ENCODE measurements at regions not wholly inside any gene's neighbourhood (a gene's known extent, or its start where the extent isn't known, plus 50 kb on each side); places are given as distances from the start of the nearest gene placed in this dataset.

DNA sequence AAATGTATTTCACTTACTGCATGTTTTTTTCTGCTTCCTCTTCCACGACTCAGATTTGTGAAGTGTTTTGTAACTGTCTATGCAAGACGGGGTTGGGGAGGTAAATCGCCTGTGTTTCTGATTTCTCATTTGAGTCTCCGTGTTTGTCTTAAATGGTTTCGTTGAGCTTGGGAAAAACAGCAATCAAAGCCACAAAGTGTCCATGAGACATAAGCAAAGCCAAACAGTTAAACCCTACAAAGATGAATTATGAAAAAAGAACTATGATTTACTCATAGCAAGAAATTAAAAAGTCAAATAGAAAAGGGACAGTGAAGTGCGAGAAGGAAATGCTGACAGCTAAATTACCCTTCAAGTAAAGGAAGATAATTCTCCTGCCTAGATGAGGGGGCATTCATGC, 164.3 kb upstream of the TMPO start:
- peak; percentile 42 for ATAC-seq
- Histone ChIP-seq H3K36me3 (ENCODE audit: control insufficient read depth in 2 of 2, insufficient read depth in 2 of 2, low read length in 1 of 2) (no peaks in the 10 kb centered on the region), H3K4me2 (ENCODE audit: control insufficient read depth, insufficient read depth) (no peak overlapping the region), H3K4me3 (no peak overlapping the region), H3K27ac (ENCODE audit: control insufficient read depth, insufficient read depth) (no peak overlapping the region), H3K4me1 (ENCODE audit: control insufficient read depth, insufficient read depth, low read length) (peaks cover 4% of the 10 kb centered on the region; the same call in 1 of the 2 replicates), H2AFZ (ENCODE audit: control insufficient read depth, low read depth, low read length) (no peak overlapping the region), H3K9me3 (replicated peaks; ENCODE audit: control insufficient read depth, insufficient read depth, low read length) (no peaks in the 10 kb centered on the region), H3K9ac (ENCODE audit: control insufficient read depth, insufficient read depth, low read length) (no peak overlapping the region), H3K79me2 (ENCODE audit: control insufficient read depth, insufficient read depth, low read length) (no peaks in the 10 kb centered on the region), H3K27me3 (replicated peaks in 1 of 2; ENCODE audit: control insufficient read depth in 2 of 2, insufficient read depth in 2 of 2, low read length in 1 of 2) (no peaks in the 10 kb centered on the region), H4K20me1 (ENCODE audit: control insufficient read depth, insufficient read depth) (no peaks in the 10 kb centered on the region)
- 2% methylated on average over 6 of the region's 6 CpGs for WGBS (ENCODE audit: insufficient coverage, insufficient replicate concordance, low lambda C conversion rate, missing lambda C conversion rate)
- CTCF ChIA-PET: interaction anchor here (0.9 to 2.8 kb wide), 12 partner anchors 9 to 348 kb away, joined by 3 to 18 read pairs (median 4); no protein-coding TSS in a partner anchor
- intact Hi-C loops (cut with micrococcal nuclease; ENCODE audit: unreplicated experiment) (no loop called here), in situ Hi-C loops (cut with MboI) (no loop called here)
- DNase-seq (ENCODE audit: low read depth, low spot score): no peak
- peak; percentile 57 for FAIRE-seq
- RAD21 ChIA-PET (ENCODE audit: unreplicated experiment): interaction anchor here (0.9 to 2.6 kb wide), 6 partner anchors 14 to 78 kb away, joined by 3 to 35 read pairs (median 6); no protein-coding TSS in a partner anchor
- SMC1A ChIA-PET (ENCODE audit: uncharacterized antibody, unreplicated experiment): interaction anchor here (1.0 to 6.8 kb wide), 15 partner anchors 8 to 1774 kb away, joined by 3 to 80 read pairs (median 5); no protein-coding TSS in a partner anchor
- no TSS peak for BruUV-seq (replicated peaks)
- POLR2A ChIA-PET: interaction anchor here (0.7 to 2.6 kb wide), 5 partner anchors 8 to 126 kb away, joined by 3 to 8 read pairs (median 4); no protein-coding TSS in a partner anchor
- no peak for TF ChIP-seq EGR1 (IDR thresholded peaks at IDR 0.05; ENCODE audit: borderline replicate concordance in 1 of 2, low read depth in 2 of 2, low read length in 2 of 2)
- TF ChIP-seq TAF1 (IDR thresholded peaks at IDR 0.05; ENCODE audit: borderline replicate concordance, low read depth, low read length): no peak
- TF ChIP-seq CREM (IDR thresholded peaks at IDR 0.05; ENCODE audit: low read depth): no peak
- TF ChIP-seq MEF2B (IDR thresholded peaks at IDR 0.05; ENCODE audit: partially characterized antibody, poor library complexity, severe bottlenecking): no peak
- no peak for TF ChIP-seq SMC3 (IDR thresholded peaks at IDR 0.05; ENCODE audit: borderline replicate concordance, low read length)
- peak; percentile 66 for TF ChIP-seq IKZF1 (conservative IDR thresholded peaks at IDR 0.05)
- TF ChIP-seq IKZF2 (IDR thresholded peaks at IDR 0.05): peak; percentile 56 to 58; a peak in 3 of 4 replicates
- no peak for TF ChIP-seq ASH2L (IDR thresholded peaks at IDR 0.05; ENCODE audit: borderline replicate concordance, low read depth)
- no peak for TF ChIP-seq SMAD5 (IDR thresholded peaks at IDR 0.05; ENCODE audit: low read depth)
- no peak for TF ChIP-seq HDGF (IDR thresholded peaks at IDR 0.05)
- no peak for TF ChIP-seq STAT1 (conservative IDR thresholded peaks at IDR 0.05)
- TF ChIP-seq MEF2A (IDR thresholded peaks at IDR 0.05; ENCODE audit: insufficient read depth, low read depth, low read length): no peak
- TF ChIP-seq, protein P1, sequence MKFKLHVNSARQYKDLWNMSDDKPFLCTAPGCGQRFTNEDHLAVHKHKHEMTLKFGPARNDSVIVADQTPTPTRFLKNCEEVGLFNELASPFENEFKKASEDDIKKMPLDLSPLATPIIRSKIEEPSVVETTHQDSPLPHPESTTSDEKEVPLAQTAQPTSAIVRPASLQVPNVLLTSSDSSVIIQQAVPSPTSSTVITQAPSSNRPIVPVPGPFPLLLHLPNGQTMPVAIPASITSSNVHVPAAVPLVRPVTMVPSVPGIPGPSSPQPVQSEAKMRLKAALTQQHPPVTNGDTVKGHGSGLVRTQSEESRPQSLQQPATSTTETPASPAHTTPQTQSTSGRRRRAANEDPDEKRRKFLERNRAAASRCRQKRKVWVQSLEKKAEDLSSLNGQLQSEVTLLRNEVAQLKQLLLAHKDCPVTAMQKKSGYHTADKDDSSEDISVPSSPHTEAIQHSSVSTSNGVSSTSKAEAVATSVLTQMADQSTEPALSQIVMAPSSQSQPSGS (IDR thresholded peaks at IDR 0.05; ENCODE audit: low read length): peak; percentile 56
- no peak for TF ChIP-seq TCF12 (IDR thresholded peaks at IDR 0.05; ENCODE audit: low read depth, low read length)
- TF ChIP-seq NBN (IDR thresholded peaks at IDR 0.05): no peak
- no peak for TF ChIP-seq SIN3A (IDR thresholded peaks at IDR 0.05; ENCODE audit: low read depth, low read length)
- TF ChIP-seq ETV6 (conservative IDR thresholded peaks at IDR 0.05 in 1 of 2, IDR thresholded peaks at IDR 0.05 in 1 of 2; ENCODE audit: borderline replicate concordance in 1 of 2, low read depth in 1 of 2): peak in 1 of 2 experiments; percentile 18; a peak in 1 of 4 replicates
- TF ChIP-seq GABPA (IDR thresholded peaks at IDR 0.05; ENCODE audit: low read depth): no peak
- TF ChIP-seq RUNX3 (IDR thresholded peaks at IDR 0.05; ENCODE audit: low read length): peak; percentile 46
- TF ChIP-seq, protein P2, sequence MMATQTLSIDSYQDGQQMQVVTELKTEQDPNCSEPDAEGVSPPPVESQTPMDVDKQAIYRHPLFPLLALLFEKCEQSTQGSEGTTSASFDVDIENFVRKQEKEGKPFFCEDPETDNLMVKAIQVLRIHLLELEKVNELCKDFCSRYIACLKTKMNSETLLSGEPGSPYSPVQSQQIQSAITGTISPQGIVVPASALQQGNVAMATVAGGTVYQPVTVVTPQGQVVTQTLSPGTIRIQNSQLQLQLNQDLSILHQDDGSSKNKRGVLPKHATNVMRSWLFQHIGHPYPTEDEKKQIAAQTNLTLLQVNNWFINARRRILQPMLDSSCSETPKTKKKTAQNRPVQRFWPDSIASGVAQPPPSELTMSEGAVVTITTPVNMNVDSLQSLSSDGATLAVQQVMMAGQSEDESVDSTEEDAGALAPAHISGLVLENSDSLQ (IDR thresholded peaks at IDR 0.05): no peak
- peak in 1 of 2 experiments; percentile 44; a peak in 1 of 4 replicates for TF ChIP-seq EP300 (IDR thresholded peaks at IDR 0.05; ENCODE audit: borderline replicate concordance in 1 of 2, control insufficient read depth in 1 of 2, low read depth in 2 of 2, low read length in 2 of 2)
- 0 out of 2 replicates have a peak, but pooled peaks have one; percentile 9 for TF ChIP-seq ZNF384 (IDR thresholded peaks at IDR 0.05; ENCODE audit: borderline replicate concordance, low read depth, low read length)
- no peak for TF ChIP-seq ZNF622 (IDR thresholded peaks at IDR 0.05)
- no peak for TF ChIP-seq SP1 (IDR thresholded peaks at IDR 0.05; ENCODE audit: low read depth, low read length)
- TF ChIP-seq ZBED1 (IDR thresholded peaks at IDR 0.05; ENCODE audit: borderline replicate concordance): no peak
- peak; percentile 74 for TF ChIP-seq DPF2 (IDR thresholded peaks at IDR 0.05)
- TF ChIP-seq RB1 (IDR thresholded peaks at IDR 0.05; ENCODE audit: borderline replicate concordance): no peak
